ENCODE measurements at regions not wholly inside any gene's neighbourhood (a gene's known extent, or its start where the extent isn't known, plus 50 kb on each side); places are given as distances from the start of the nearest gene placed in this dataset.

- H3K27ac ChIP-seq (ENCODE audit: low read length): no peak overlapping the region
- Mint-ChIP-seq H3K36me3 (no peaks in the 10 kb centered on the region), H3K9me3 (peaks cover 9 to 17% of the 10 kb centered on the region in 2 donors), H3K27ac (no peak overlapping the region), H3K27me3 (ENCODE audit: low read depth in 2 of 2) (no peaks in the 10 kb centered on the region), H3K4me1 (no peaks in the 10 kb centered on the region), H3K4me3 (no peak overlapping the region)
- no peaks in the 10 kb centered on the region for H3K27me3 ChIP-seq (ENCODE audit: control insufficient read depth, insufficient read depth, low read length)
- TF ChIP-seq CTCF (IDR thresholded peaks at IDR 0.05): no peak
- H3K4me3 ChIP-seq (ENCODE audit: low read length): no peak overlapping the region
- H3K4me1 ChIP-seq (ENCODE audit: control insufficient read depth, insufficient read depth, low read length): no peaks in the 10 kb centered on the region
- WGBS (ENCODE audit: insufficient coverage): 80% methylated on average over 3 of the region's 3 CpGs
- DNase-seq (no peak), ATAC-seq (no peak)
- no peaks in the 10 kb centered on the region for H3K9me3 ChIP-seq (ENCODE audit: control insufficient read depth, insufficient read depth, low read length)
- intact Hi-C loops (cut with micrococcal nuclease): no loop called here
- no peaks in the 10 kb centered on the region for H3K36me3 ChIP-seq (ENCODE audit: control insufficient read depth, insufficient read depth, low read length)
These were observed 1186.3 kb upstream of the FLRT2 start for GRCh38 chr14:84343656-84344055.

- Mint-ChIP-seq H3K9me3 (peaks cover 25 to 27% of the 10 kb centered on the region in 2 donors), H3K27ac (no peak overlapping the region), H3K36me3 (peaks cover 10% of the 10 kb centered on the region), H3K27me3 (ENCODE audit: low read depth in 2 of 2) (no peaks in the 10 kb centered on the region), H3K4me1 (no peaks in the 10 kb centered on the region), H3K4me3 (no peak overlapping the region)
- no peaks in the 10 kb centered on the region for H3K4me1 ChIP-seq (ENCODE audit: control insufficient read depth, insufficient read depth, low read length)
- no peak overlapping the region for H3K4me3 ChIP-seq (ENCODE audit: low read length)
- DNase-seq (no peak), ATAC-seq (no peak)
- H3K27me3 ChIP-seq (ENCODE audit: control insufficient read depth, insufficient read depth, low read length): no peaks in the 10 kb centered on the region
- peaks cover 15% of the 10 kb centered on the region for H3K9me3 ChIP-seq (ENCODE audit: control insufficient read depth, insufficient read depth, low read length)
- H3K36me3 ChIP-seq (ENCODE audit: control insufficient read depth, insufficient read depth, low read length): no peaks in the 10 kb centered on the region
- H3K27ac ChIP-seq (ENCODE audit: low read length): no peak overlapping the region
- intact Hi-C loops (cut with micrococcal nuclease): no loop called here
- no peak for TF ChIP-seq CTCF (IDR thresholded peaks at IDR 0.05)
These were observed 1178.3 kb upstream of the FLRT2 start for GRCh38 chr14:84351646-84352045.

GRCh38 chr14:84361476-84361875 is 1168.5 kb upstream of the FLRT2 start:
- H3K27me3 Mint-ChIP-seq (ENCODE audit: low read depth in 2 of 2): no peaks in the 10 kb centered on the region
- no peak for TF ChIP-seq CTCF (IDR thresholded peaks at IDR 0.05)
- H3K36me3 Mint-ChIP-seq: peaks cover 1% of the 10 kb centered on the region
- ATAC-seq (no peak), DNase-seq (no peak)
- 64% methylated on average over 2 of the region's 2 CpGs for WGBS (ENCODE audit: insufficient coverage)
- no peak overlapping the region for H3K27ac Mint-ChIP-seq
- intact Hi-C loops (cut with micrococcal nuclease): no loop called here
- no peak overlapping the region for H3K27ac ChIP-seq (ENCODE audit: low read length)
- peaks cover 10 to 12% of the 10 kb centered on the region in 2 donors for H3K9me3 Mint-ChIP-seq
- no peaks in the 10 kb centered on the region for H3K4me1 ChIP-seq (ENCODE audit: control insufficient read depth, insufficient read depth, low read length)
- H3K36me3 ChIP-seq (ENCODE audit: control insufficient read depth, insufficient read depth, low read length): no peaks in the 10 kb centered on the region
- H3K27me3 ChIP-seq (ENCODE audit: control insufficient read depth, insufficient read depth, low read length): no peaks in the 10 kb centered on the region
- no peak overlapping the region for H3K4me3 ChIP-seq (ENCODE audit: low read length)
- no peaks in the 10 kb centered on the region for H3K4me1 Mint-ChIP-seq
- no peaks in the 10 kb centered on the region for H3K9me3 ChIP-seq (ENCODE audit: control insufficient read depth, insufficient read depth, low read length)
- no peak overlapping the region for H3K4me3 Mint-ChIP-seq

GRCh38 chr14:84375235-84375634 is 1154.7 kb upstream of the FLRT2 start:
- Histone ChIP-seq H3K4me1 (ENCODE audit: control insufficient read depth, insufficient read depth, low read length) (no peaks in the 10 kb centered on the region), H3K27me3 (ENCODE audit: control insufficient read depth, insufficient read depth, low read length) (no peaks in the 10 kb centered on the region), H3K4me3 (ENCODE audit: low read length) (no peak overlapping the region), H3K27ac (ENCODE audit: low read length) (no peak overlapping the region), H3K9me3 (ENCODE audit: control insufficient read depth, insufficient read depth, low read length) (peaks cover 6% of the 10 kb centered on the region), H3K36me3 (ENCODE audit: control insufficient read depth, insufficient read depth, low read length) (no peaks in the 10 kb centered on the region)
- Mint-ChIP-seq H3K4me1 (no peaks in the 10 kb centered on the region), H3K9me3 (peaks cover 14 to 15% of the 10 kb centered on the region in 2 donors), H3K27me3 (ENCODE audit: low read depth in 2 of 2) (no peaks in the 10 kb centered on the region), H3K36me3 (no peaks in the 10 kb centered on the region), H3K27ac (no peak overlapping the region), H3K4me3 (no peak overlapping the region)
- DNase-seq (no peak), ATAC-seq (no peak)
- intact Hi-C loops (cut with micrococcal nuclease): no loop called here
- no peak for TF ChIP-seq CTCF (IDR thresholded peaks at IDR 0.05)

All from natural killer cell (primary cell).